ENCODE measurements at regions not wholly inside any gene's neighbourhood (a gene's known extent, or its start where the extent isn't known, plus 50 kb on each side); places are given as distances from the start of the nearest gene placed in this dataset.
"Not testable (repeated sequence)": the region's sequence is repeated elsewhere in the genome, so short reads cannot be mapped to it uniquely, and the experiment has no call there.

DNA sequence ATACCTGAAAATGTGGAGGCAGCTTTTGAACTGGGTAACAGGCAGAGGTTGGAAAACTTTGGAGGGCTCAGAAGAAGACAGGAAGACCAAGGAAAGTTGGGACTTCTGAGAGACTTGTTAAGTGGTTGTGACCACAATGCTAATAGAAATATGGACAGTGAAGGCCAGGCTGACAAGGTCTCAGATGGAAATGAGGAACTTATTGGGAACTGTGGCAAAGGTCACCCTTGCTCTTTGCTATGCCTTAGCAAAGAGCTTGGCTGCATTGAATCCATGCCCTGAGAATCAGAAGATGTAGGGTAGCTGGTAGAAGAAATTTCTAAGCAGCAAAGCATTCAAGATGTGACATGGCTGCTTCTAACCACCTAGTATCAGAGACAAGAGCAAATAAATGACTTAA lies 244.4 kb upstream of the ADRA1B start:
- TF ChIP-seq, protein P1, sequence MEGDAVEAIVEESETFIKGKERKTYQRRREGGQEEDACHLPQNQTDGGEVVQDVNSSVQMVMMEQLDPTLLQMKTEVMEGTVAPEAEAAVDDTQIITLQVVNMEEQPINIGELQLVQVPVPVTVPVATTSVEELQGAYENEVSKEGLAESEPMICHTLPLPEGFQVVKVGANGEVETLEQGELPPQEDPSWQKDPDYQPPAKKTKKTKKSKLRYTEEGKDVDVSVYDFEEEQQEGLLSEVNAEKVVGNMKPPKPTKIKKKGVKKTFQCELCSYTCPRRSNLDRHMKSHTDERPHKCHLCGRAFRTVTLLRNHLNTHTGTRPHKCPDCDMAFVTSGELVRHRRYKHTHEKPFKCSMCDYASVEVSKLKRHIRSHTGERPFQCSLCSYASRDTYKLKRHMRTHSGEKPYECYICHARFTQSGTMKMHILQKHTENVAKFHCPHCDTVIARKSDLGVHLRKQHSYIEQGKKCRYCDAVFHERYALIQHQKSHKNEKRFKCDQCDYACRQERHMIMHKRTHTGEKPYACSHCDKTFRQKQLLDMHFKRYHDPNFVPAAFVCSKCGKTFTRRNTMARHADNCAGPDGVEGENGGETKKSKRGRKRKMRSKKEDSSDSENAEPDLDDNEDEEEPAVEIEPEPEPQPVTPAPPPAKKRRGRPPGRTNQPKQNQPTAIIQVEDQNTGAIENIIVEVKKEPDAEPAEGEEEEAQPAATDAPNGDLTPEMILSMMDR (IDR thresholded peaks at IDR 0.05; ENCODE audit: insufficient read depth, low read depth, low read length): no peak
- no peak for DNase-seq (ENCODE audit: low read depth)
- H3K4me3 ChIP-seq (ENCODE audit: low read depth, low read length): no peak overlapping the region

GRCh38 chr5:159673538-159673937 lies 242.7 kb upstream of the ADRA1B start:
- H3K4me3 ChIP-seq (ENCODE audit: low read depth, low read length): no peak overlapping the region
- DNase-seq (ENCODE audit: low read depth): no peak
- TF ChIP-seq, protein P1 (IDR thresholded peaks at IDR 0.05; ENCODE audit: insufficient read depth, low read depth, low read length): no peak

DNA sequence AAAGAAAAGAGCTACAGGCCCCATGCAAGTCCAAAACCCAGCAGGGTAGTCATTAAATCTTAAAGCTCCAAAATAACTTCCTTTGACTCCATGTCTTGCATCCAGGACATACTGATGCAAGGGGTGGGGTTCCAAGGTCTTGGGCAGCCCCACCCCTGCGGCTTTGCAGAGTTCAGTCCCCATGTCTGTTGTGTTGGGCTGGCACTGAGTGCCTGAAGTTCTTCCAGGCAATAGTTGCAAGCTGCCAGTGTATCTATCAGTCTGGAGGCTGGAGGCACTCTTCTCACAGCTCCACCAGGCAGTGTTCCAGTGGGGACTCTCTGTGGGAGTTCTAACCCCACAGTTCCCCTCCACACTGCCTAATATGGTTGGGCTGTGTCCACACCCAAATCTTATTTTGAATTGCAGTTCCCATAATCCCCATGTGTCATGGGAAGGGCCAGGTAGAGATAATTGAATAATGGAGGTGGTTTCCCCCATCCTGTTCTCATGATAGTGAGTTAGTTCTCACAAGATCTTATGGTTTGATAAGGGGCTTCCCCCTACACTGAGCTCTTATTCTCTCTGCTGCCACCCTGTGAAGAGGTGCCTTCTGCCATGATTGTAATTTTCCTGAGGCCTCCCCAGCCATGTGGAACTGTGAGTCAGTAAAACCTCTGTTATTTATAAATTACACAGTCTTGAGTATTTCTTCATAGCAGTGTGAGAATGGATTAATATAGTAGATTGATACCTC lies 237.5 kb upstream of the ADRA1B start:
- no peak overlapping the region for H3K4me3 ChIP-seq (ENCODE audit: low read depth, low read length)
- no peak for DNase-seq (ENCODE audit: low read depth)
- TF ChIP-seq, protein P1 (IDR thresholded peaks at IDR 0.05; ENCODE audit: insufficient read depth, low read depth, low read length): no peak

DNA sequence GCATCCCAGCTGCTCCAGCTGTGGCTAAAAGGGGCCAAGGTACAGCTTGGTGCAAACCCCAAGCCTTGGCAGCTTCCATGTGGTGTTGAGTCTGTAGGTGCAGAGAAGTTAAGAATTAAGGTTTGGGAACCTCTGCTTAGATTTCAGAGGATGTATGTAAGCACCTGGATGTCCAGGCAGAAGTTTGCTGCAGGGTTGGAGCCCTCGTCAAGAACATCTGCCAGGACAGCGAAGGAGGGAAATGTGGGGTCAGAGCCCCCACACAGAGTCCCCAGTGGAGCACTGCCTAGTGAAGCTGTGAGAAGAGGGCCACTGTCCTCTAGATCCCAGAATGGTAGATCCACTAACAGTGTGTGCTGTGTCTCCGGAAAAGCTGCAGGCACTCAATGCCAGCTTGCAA lies 236.2 kb upstream of the ADRA1B start:
- no peak overlapping the region for H3K4me3 ChIP-seq (ENCODE audit: low read depth, low read length)
- no peak for DNase-seq (ENCODE audit: low read depth)
- TF ChIP-seq, protein P1 (IDR thresholded peaks at IDR 0.05; ENCODE audit: insufficient read depth, low read depth, low read length): no peak

DNA sequence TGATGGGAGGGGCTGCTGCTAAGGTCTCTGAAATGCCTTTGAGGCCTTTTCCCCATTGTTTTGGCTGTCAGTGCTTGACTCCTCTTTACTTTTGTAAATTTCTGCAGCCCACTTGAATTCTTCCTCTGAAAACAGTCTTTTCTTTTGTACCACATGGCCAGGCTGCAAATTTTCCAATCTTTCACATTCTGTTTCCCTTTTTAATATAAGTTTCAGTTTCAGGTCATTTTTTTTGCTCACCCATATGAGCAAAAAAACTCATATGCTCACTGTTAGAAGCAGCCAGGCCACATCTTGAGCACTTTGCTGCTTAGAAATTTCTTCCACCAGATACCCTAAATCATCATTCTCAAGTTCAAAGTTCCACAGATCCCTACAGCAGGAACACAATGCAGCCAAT lies 234.6 kb upstream of the ADRA1B start:
- no peak overlapping the region for H3K4me3 ChIP-seq (ENCODE audit: low read depth, low read length)
- DNase-seq (ENCODE audit: low read depth): no peak
- TF ChIP-seq, protein P1 (IDR thresholded peaks at IDR 0.05; ENCODE audit: insufficient read depth, low read depth, low read length): no peak

- TF ChIP-seq, protein P1 (IDR thresholded peaks at IDR 0.05; ENCODE audit: insufficient read depth, low read depth, low read length): no peak
- no peak for DNase-seq (ENCODE audit: low read depth)
- H3K4me3 ChIP-seq (ENCODE audit: low read depth, low read length): no peak overlapping the region
Observed at GRCh38 chr5:159682623-159683022, 233.7 kb upstream of the ADRA1B start.

DNA sequence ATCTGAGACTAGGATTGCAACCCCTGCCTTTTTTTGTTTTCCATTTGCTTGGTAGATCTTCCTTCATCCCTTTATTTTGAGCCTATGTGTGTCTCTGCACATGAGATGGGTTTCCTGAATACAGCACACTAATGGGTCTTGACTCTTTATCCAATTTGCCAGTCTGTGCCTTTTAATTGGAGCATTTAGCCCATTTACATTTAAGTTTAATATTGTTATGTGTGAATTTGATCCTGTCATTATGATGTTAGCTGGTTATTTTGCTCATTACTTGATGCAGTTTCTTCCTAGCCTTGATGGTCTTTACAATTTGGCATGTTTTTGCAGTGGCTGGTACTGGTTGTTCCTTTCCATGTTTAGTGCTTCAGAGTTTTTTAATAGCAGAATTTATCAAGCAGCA lies 228.4 kb upstream of the ADRA1B start:
- H3K4me3 ChIP-seq (ENCODE audit: low read depth, low read length); DNase-seq (ENCODE audit: low read depth): not testable (repeated sequence)

All from fibroblast of villous mesenchyme (primary cell).